NB4 (cell line): ENCODE measurements at regions not wholly inside any gene's neighbourhood (a gene's known extent, or its start where the extent isn't known, plus 50 kb on each side); places are given as distances from the start of the nearest gene placed in this dataset.

Source experiments
- CTCF ChIP-seq: IDR thresholded peaks from one replicate; pipeline ENCODE4 v1.5.1; 2012; ENCODE audit warnings: low read depth, low read length
- MAX ChIP-seq: IDR thresholded peaks from 2 replicates; pipeline ENCODE4 v1.6.1; 2011; ENCODE audit warnings: low read depth, low read length
- MYC ChIP-seq: IDR thresholded peaks from 2 replicates; pipeline ENCODE4 v1.6.1; 2011; ENCODE audit warnings: low read depth, low read length
- POLR2A ChIP-seq: IDR thresholded peaks from 2 replicates; pipeline ENCODE4 v1.6.1; 2011; ENCODE audit warnings: mild to moderate bottlenecking; ENCODE audit not compliant: insufficient read length; ENCODE audit errors: extremely low read depth

DNA sequence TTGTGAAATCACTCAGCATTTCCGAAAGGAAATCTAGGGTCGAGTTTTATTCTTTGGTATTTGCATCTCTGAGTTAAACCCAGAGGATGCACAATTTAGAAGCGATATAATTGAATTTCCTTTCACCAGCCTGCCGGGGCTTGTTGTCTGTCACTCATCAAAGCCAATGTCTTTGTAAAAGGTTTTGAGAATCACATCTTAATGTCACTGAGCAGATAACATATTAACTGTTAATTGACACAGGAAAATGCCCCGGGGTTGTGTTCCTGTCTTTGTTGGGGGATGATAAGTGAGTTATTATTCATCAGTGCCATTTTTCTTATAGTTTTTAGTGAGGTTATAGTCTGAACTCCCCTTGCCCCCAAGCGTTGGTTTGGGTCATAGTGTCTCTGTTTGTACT, 73.4 kb downstream of the DUSP6 start:
- no peak for TF ChIP-seq CTCF
- no peak for TF ChIP-seq POLR2A
- no peak for TF ChIP-seq MAX
- no peak for TF ChIP-seq MYC
